GM21515 (cell line): ENCODE measurements at regions not wholly inside any gene's neighbourhood (a gene's known extent, or its start where the extent isn't known, plus 50 kb on each side); places are given as distances from the start of the nearest gene placed in this dataset.

Source experiments
- ATAC-seq: cut with Tn5 transposase; IDR thresholded peaks from one replicate; pipeline ENCODE4 v1.9.1; 2021; ENCODE audit not compliant: unreplicated experiment

GRCh38 chr7:130877991-130878305 lies 143.9 kb upstream of the KLF14 start:
- no peak for ATAC-seq

DNA sequence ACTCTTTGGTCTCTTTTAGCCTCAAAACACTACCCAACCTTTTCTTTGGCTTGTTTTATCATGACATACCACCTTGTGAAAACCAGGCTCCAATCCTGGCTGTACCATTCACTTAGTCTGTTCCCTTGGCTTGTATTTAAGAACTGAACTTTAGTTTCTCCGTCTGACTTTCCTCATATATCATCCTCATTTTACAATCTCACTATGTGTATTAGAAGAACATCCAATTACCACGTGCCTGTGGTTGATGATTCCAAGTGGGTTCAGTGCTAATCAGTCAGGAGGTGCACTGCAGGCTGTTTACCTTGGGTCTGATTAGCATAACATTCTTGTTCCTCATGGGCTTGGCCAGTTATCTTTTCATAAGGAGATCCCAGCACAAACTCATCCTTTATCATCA lies 144.8 kb upstream of the KLF14 start:
- ATAC-seq: no peak

GRCh38 chr7:130879191-130879590 lies 145.2 kb upstream of the KLF14 start:
- ATAC-seq: no peak

DNA sequence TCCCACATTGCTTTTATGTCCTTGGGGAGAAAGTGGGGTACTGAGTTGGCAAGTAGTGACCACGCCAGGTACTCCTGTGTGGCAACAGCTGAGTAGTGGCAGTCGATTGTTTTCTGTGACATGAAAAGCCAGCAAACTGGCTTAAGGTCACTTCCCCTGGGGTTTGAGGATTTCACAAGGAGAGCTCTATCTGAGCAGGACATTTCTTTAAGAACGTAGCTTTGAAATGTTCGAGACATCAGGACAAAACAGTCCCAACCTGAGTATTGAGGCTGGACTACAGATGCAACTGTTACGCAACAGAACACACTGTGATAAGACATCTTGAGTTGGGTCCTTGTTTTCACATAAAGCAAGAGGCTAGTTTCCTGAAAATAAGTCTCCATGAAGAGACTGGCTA lies 146.7 kb upstream of the KLF14 start:
- ATAC-seq: no peak

DNA sequence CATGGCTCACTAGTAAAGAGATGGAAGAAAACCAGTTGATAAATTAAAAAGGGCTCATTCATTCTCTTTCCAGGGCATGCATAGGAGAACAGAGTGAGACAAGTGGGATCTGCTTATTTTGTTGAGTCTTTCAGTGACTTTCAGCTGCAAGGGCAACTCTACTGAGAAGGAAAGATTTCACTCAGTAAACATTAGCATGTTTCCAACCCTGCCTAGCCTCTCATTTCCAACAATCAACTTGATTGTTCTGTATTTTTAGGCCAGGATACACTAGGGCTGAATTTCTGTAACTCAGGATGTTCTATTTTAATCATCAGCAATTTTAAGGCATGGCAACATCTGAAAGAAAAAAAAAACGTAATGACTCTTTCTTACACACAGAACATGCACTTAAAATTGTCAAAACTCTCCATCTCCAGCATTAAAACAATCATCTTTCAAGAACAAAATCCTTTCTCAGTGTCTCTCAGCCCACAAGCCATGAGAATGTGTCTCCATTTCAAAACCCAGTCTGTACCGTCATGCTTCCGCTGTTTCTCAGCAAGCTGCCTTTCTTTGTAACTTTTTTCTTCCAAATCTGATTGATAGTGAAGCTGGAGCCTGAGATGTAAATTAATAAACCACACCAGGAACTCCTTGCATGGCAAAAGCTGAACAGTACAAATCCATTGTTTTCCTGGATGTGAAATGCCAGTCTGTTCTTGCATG lies 147.2 kb upstream of the KLF14 start:
- ATAC-seq: no peak

- ATAC-seq: no peak
Observed at GRCh38 chr7:130881799-130882141, 147.8 kb upstream of the KLF14 start.

DNA sequence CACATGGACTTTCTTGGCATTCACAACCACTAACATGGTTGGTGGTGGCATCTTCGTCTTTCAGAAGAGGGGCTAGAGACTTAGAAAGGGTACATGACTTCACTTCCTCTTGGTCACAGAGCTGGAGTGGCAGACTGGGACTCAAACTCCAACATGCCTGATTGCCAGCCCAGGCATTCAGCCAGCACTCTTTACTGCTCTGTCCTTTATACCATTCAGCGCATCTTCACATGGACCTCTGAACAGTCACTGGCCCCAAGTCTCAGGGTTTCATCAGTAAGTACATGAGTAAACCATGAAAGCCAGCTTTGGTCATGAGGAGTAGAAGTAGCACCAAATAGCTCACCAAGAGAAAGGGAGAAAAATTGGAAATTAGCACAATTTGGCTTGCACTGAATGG lies 148.4 kb upstream of the KLF14 start:
- ATAC-seq: no peak

DNA sequence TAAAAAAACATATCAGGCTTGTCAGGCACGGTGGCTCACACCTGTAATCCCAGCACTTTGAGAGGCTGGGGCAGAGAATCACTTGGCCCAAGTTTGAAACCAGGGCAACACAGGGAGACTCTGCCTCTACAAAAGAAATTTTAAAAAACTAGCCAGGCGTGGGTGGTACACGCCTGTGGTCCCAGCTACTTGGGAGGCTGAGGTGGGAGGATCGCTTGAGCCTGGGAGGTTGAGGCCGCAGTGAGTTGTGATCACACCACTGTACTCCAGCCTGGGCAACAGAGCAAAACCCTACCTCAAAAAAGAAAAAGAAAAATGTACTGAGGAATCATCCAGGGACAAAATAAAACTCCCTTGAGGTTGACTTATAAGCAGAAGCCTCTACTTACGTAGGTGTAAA lies 149.9 kb upstream of the KLF14 start:
- no peak for ATAC-seq

DNA sequence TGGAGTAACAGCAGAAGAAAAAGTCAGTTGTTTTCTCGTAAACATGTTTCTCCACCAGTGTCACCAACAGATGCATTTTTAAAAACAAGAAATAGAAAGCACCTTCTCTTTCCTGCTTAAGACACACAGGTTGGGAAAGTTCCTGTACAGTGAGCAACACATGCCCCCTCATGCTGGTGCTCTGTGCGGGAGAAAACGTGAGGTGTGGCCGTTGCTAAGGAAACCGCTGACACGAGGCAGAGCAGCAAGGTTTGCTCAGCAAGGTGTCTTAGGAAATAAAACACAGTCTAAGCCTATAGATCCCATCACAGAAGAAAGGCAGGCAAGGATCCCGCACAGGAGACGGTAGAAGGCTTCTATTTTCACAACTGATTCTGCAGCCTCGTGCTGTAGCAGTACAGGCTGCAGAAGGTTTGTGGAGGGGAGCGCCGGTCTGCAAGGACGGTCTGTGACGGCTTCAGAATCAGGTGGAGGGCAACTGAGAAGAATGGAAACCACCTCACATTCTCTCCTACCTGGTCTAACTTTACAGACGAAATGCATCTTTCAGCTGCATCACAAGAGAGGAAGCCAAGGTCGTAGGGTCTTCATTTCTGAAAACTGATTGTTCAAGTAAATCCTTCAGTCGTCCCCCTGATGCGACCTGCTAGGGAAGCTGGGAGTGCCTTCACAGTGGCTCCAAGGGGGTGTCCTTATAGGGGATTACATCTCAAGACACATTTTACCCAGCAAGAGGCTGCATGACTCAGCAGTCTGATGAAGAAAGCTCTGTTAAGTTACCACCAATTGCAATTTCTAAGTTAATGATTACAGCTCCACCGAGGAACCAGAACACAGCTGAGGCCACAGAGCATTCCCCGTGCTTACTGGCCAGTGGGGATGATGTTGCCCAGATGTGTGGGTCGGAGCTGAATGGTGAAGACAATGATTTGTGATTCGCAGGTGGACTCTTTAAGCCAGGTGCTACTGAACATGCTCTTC lies 150.7 kb upstream of the KLF14 start:
- ATAC-seq: no peak

- no peak for ATAC-seq
Observed at GRCh38 chr7:130886438-130887135, 152.6 kb upstream of the KLF14 start.

DNA sequence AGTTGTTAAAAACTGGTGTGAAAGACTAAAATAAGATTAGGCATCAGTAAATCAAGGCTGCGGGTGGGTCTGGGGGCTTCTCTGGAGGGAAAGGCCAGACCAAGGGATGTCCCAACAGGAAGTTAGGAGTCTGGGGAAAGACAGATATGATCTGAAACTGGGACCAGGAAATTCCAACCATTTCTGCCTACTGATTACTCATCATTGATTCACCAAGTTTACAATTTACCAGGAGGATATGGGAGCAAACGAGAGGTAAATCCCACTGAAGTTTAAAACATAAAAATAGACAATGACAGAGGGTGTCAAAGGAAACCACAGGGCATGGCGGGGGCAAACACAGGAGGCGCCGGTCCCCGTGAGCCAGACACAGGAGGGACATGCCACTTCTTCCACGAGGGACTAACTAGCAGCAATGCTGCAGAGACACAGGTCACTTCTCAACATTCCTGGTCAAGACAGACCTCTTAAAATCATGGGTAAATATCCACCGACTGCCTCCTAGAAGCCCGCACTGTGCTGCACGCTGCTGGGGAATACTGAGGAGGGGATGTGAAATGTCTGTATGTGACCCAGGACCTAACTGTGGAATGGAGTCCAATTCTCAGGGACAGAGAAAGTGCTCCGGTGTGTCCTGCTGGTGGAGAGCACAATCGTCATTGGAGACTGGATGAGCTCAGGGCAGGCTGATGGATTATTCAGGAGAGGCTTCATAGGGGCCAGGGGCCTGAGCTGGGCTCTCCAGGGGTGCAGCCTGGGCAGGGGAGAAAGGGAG lies 153.4 kb upstream of the KLF14 start:
- ATAC-seq: no peak

GRCh38 chr7:130887957-130888371 lies 154.0 kb upstream of the KLF14 start:
- ATAC-seq: no peak

- ATAC-seq: no peak
Observed at GRCh38 chr7:130888468-130888867, 154.5 kb upstream of the KLF14 start.

- no peak for ATAC-seq
Observed at GRCh38 chr7:130890176-130891020, 156.4 kb upstream of the KLF14 start.

- ATAC-seq: no peak
Observed at GRCh38 chr7:130891254-130892094, 157.5 kb upstream of the KLF14 start.

DNA sequence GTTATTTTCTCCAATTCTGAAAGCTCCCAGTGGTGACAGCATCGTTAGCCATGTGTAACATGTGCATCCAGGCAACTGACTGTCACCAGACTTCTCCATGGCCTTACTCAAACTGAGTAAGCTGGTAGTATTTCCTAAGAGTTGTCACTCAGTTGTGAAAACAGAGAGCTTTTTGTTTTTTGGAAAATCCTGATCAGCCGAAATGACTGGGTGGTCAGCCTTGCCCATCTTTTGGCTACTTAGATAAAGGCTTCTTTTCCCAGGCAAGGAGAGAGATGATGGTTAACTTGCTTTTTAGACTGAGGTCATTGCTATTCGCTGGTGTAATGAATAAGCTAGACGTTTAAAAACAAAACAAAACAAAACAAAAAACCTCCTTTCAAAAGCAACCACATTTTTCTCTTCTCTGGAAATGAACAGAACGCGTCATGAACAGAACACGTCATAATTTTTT lies 159.5 kb upstream of the KLF14 start:
- no peak for ATAC-seq

DNA sequence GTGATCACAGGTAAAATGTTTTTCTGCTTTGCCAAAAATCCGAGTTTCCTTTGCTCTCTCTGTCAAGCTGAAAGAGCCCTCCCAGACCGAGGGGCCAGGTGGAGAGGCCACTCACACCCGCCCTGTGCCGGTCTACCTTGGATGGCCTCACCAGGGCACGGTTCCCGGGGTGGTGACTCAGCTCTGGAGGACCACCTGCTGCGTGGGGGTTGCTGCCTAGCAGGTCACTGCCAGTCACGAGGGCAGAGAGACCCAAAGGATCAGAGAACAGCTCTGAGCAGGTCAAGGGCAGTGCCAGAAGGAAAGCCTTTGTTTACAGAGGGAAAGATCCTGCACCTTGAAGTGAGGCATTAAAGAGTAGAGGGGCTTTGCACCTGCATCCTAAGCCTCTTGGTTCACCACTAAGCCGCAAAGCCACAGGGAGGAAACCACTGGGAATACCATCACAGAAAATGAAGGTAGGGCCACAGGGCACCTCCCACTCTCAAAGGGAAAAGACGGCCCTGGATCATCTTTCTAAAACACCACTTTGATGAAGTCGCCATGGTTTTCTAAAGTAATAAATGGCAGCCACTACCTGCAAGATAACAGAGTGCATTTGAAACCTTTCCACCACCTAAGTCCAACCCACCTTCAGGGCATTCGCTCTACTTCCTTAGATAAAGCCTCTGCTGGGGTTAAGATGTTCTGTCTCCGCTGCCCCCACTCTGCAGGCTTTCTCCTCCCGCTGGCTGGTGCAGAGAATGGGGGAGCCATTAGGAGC lies 160.3 kb upstream of the KLF14 start:
- no peak for ATAC-seq

DNA sequence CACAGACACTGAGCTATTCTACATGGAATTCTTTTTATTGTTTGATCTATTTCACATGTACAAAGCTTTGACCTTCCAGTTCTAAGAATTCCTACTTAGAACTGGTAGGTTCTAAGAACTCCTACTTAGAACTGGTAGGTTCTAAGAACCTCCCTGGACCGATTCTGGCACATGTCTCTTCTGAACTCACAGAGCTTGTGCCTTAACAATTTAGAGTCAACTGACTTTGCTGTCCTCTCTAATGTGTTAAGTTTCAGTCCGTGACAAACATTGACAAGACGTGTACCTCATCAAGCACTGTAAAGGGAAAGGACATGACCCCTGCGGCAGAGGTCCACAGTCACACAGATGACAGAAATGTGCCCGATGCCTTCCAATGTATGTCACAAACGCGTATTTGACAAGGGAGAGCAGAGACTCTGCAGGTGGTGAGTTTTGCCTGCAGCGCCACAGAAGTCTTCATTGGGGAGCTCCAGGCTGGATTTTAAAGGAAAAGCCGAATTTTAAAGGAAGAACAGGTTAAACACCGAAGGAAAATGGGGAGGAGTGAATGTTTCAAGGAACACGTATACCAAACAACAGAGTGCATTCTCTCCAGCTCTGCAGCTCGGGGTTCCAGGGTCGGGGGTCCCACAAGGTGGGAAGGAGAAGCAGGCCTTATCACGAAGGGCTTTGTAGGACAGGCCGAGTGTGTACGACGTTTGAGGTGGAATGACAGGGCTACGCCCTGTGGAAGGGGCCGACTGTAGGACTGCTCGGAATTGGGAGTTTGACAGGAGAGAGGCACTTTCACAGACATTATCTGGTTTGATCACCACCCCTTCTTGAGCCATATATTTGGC lies 161.1 kb upstream of the KLF14 start:
- ATAC-seq: no peak
